PFSK-1 (cell line): ENCODE measurements at regions not wholly inside any gene's neighbourhood (a gene's known extent, or its start where the extent isn't known, plus 50 kb on each side); places are given as distances from the start of the nearest gene placed in this dataset.

Experiments
- POLR2AphosphoS5 ChIP-seq: IDR thresholded peaks from 2 replicates; pipeline ENCODE4 v1.6.1; 2012; ENCODE audit warnings: low read depth, mild to moderate bottlenecking, control low read depth, low read length, moderate library complexity
- SIN3A ChIP-seq: IDR thresholded peaks from 2 replicates; pipeline ENCODE4 v1.6.1; 2012; ENCODE audit warnings: mild to moderate bottlenecking, low read length, moderate library complexity, borderline replicate concordance; ENCODE audit not compliant: insufficient read depth

GRCh38 chr11:127925475-127925874 is 661.9 kb downstream of the ETS1 start:
- TF ChIP-seq SIN3A = no peak
- TF ChIP-seq POLR2AphosphoS5 = no peak
